H9 (cell line): ENCODE measurements at regions not wholly inside any gene's neighbourhood (a gene's known extent, or its start where the extent isn't known, plus 50 kb on each side); places are given as distances from the start of the nearest gene placed in this dataset.

Experiments used
- DNase-seq: peaks from one replicate; pipeline ENCODE4 v3.0.0-alpha.2; 2017
- H2AFZ ChIP-seq: one replicate; pipeline ENCODE4 v1.6.1; 2013; ENCODE audit warnings: mild to moderate bottlenecking, low read length, control low read depth, moderate library complexity
- H2AK5ac ChIP-seq: 2 replicates; pipeline ENCODE4 v1.6.1; 2013; ENCODE audit warnings: low read length, control low read depth, mixed read lengths; ENCODE audit not compliant: insufficient read length
- H2BK120ac ChIP-seq: one replicate; pipeline ENCODE4 v1.6.1; 2013; ENCODE audit warnings: low read depth, mild to moderate bottlenecking, low read length, control low read depth, inconsistent platforms; ENCODE audit not compliant: poor library complexity, severe bottlenecking
- H2BK12ac ChIP-seq: 2 replicates; pipeline ENCODE4 v1.6.1; 2013; ENCODE audit warnings: low read length, control low read depth, mixed read lengths, low read depth; ENCODE audit not compliant: insufficient read length
- H2BK15ac ChIP-seq: 2 replicates; pipeline ENCODE4 v1.6.1; 2013; ENCODE audit warnings: low read depth, low read length, control low read depth
- H2BK20ac ChIP-seq: one replicate; pipeline ENCODE4 v1.6.1; 2013; ENCODE audit warnings: low read depth, mild to moderate bottlenecking, low read length, control low read depth, inconsistent platforms; ENCODE audit not compliant: poor library complexity, severe bottlenecking
- H2BK5ac ChIP-seq: 2 replicates; pipeline ENCODE4 v1.6.1; 2013; ENCODE audit warnings: low read length, control low read depth, mixed read lengths; ENCODE audit not compliant: insufficient read length
- H3K14ac ChIP-seq: 2 replicates; pipeline ENCODE4 v1.6.1; 2013; ENCODE audit warnings: low read length, control low read depth; ENCODE audit not compliant: insufficient read depth
- H3K18ac ChIP-seq: 2 replicates; pipeline ENCODE4 v1.6.1; 2013; ENCODE audit warnings: low read depth, mild to moderate bottlenecking, mixed read lengths, low read length, control low read depth; ENCODE audit not compliant: insufficient read length
- H3K23ac ChIP-seq: 2 replicates; pipeline ENCODE4 v1.6.1; 2013; ENCODE audit warnings: low read length, control low read depth, mixed read lengths, low read depth; ENCODE audit not compliant: insufficient read length
- H3K23me2 ChIP-seq: 2 replicates; pipeline ENCODE4 v1.6.1; 2013; ENCODE audit warnings: low read depth, mild to moderate bottlenecking, mixed read lengths, low read length, control low read depth; ENCODE audit not compliant: insufficient read length, poor library complexity, severe bottlenecking
- H3K27ac ChIP-seq: 2 replicates; pipeline ENCODE4 v1.5.1; 2013; ENCODE audit warnings: low read length, control low read depth, mixed read lengths, low read depth; ENCODE audit not compliant: insufficient read length
- H3K27me3 ChIP-seq: 2 replicates; pipeline ENCODE4 v1.6.1; 2013; ENCODE audit warnings: low read length, control low read depth, inconsistent platforms; ENCODE audit not compliant: insufficient read depth
- H3K4ac ChIP-seq: 2 replicates; pipeline ENCODE4 v1.6.1; 2013; ENCODE audit warnings: low read depth, mild to moderate bottlenecking, control low read depth, inconsistent platforms, low read length, moderate library complexity
- H3K4me1 ChIP-seq: 2 replicates; pipeline ENCODE4 v1.6.1; 2013; ENCODE audit warnings: low read length, control low read depth, inconsistent platforms; ENCODE audit not compliant: insufficient read depth
- H3K4me2 ChIP-seq: 2 replicates; pipeline ENCODE4 v1.6.1; 2013; ENCODE audit warnings: low read length, control low read depth, mixed read lengths; ENCODE audit not compliant: insufficient read length, insufficient read depth
- H3K56ac ChIP-seq: 2 replicates; pipeline ENCODE4 v1.6.1; 2013; ENCODE audit warnings: low read depth, mild to moderate bottlenecking, mixed read lengths, low read length, control low read depth; ENCODE audit not compliant: insufficient read length
- H3K79me1 ChIP-seq: 2 replicates; pipeline ENCODE4 v1.6.1; 2013; ENCODE audit warnings: low read depth, mild to moderate bottlenecking, moderate library complexity, low read length, control low read depth, inconsistent platforms; ENCODE audit not compliant: insufficient read depth, poor library complexity, severe bottlenecking
- H3K79me2 ChIP-seq: 2 replicates; pipeline ENCODE4 v1.6.1; 2013; ENCODE audit warnings: low read length, control low read depth, inconsistent platforms; ENCODE audit not compliant: insufficient read depth
- H3K9ac ChIP-seq: 2 replicates; pipeline ENCODE4 v1.6.1; 2013; ENCODE audit warnings: low read length, control low read depth, mixed read lengths; ENCODE audit not compliant: insufficient read length; ENCODE audit errors: extremely low read depth
- H3K9me3 ChIP-seq: one replicate; pipeline ENCODE4 v1.6.1; 2013; ENCODE audit warnings: low read depth, low read length, inconsistent platforms; ENCODE audit not compliant: control insufficient read depth
- H3T11ph ChIP-seq: one replicate; pipeline ENCODE4 v1.6.1; 2013; ENCODE audit warnings: mild to moderate bottlenecking, low read length, control low read depth, inconsistent platforms
- H4K20me1 ChIP-seq: one replicate; pipeline ENCODE4 v1.6.1; 2013; ENCODE audit not compliant: control insufficient read depth, insufficient read length, insufficient read depth
- H4K5ac ChIP-seq: 2 replicates; pipeline ENCODE4 v1.6.1; 2013; ENCODE audit warnings: low read depth, mild to moderate bottlenecking, mixed read lengths, low read length, control low read depth; ENCODE audit not compliant: insufficient read length
- H4K8ac ChIP-seq: replicated peaks from 2 replicates; pipeline ENCODE4 v1.6.1; 2013; ENCODE audit warnings: low read length, control low read depth, mixed read lengths, low read depth; ENCODE audit not compliant: insufficient read length
- H4K91ac ChIP-seq: 2 replicates; pipeline ENCODE4 v1.6.1; 2013; ENCODE audit warnings: low read depth, mild to moderate bottlenecking, moderate library complexity, mixed read lengths, low read length, control low read depth; ENCODE audit not compliant: insufficient read length
- H3K27ac Mint-ChIP-seq, 3 experiments: 2 replicates in 2 of 3; 3 replicates in 1 of 3; pipeline ENCODE4 v1.8.0; 2020 to 2021; ENCODE audit warnings: mixed read lengths in 3 of 3, mild to moderate bottlenecking in 1 of 3, moderate library complexity in 1 of 3
- H3K27me3 Mint-ChIP-seq: 2 replicates; pipeline ENCODE4 v1.8.0; 2021; ENCODE audit warnings: low read depth, mild to moderate bottlenecking, moderate library complexity, mixed read lengths
- H3K36me3 Mint-ChIP-seq, 3 experiments: 2 replicates in 2 of 3; 3 replicates in 1 of 3; pipeline ENCODE4 v1.8.0; 2020 to 2021; ENCODE audit warnings: low read depth in 3 of 3, mixed read lengths in 3 of 3; ENCODE audit not compliant: insufficient read depth in 1 of 3
- H3K4me1 Mint-ChIP-seq, 2 experiments: 2 replicates each; pipeline ENCODE4 v1.8.0; 2020; ENCODE audit warnings: mixed read lengths in 2 of 2
- H3K4me3 Mint-ChIP-seq, 2 experiments: 2 replicates in 1 of 2; 3 replicates in 1 of 2; pipeline ENCODE4 v1.8.0; 2020 to 2021; ENCODE audit warnings: mild to moderate bottlenecking in 2 of 2, mixed read lengths in 2 of 2, moderate library complexity in 1 of 2
- H3K9me3 Mint-ChIP-seq, 2 experiments: 2 replicates in 1 of 2; 3 replicates in 1 of 2; pipeline ENCODE4 v1.8.0; 2020; ENCODE audit warnings: mild to moderate bottlenecking in 2 of 2, mixed read lengths in 2 of 2, moderate library complexity in 1 of 2
- CTCF ChIP-seq: fragments of 200-600 bp; sonication (generic); conservative IDR thresholded peaks from 3 replicates; pipeline ENCODE4 v1.8.0; 2021; ENCODE audit warnings: antibody characterized with exemption, mild to moderate bottlenecking
- WGBS: extraction: QIAGEN DNeasy Blood & Tissue Kit; methylation state at CpG from one replicate; pipeline ENCODE4 v1.1.7; 2013; ENCODE audit warnings: missing lambda C conversion rate, low lambda C conversion rate, mixed read lengths; ENCODE audit not compliant: insufficient read length; ENCODE audit errors: extremely low coverage; 5-methylcytosine and 5-hydroxymethylcytosine counted together

- H3K9ac ChIP-seq = no peak overlapping the region
- peaks cover 19 to 22% of the 10 kb centered on the region in 2 experiments for H3K4me1 Mint-ChIP-seq
- WGBS = no CpG with 5 or more reads among the region's 2 CpGs
- H2AFZ ChIP-seq = no peak overlapping the region
- no peak overlapping the region for H3K23ac ChIP-seq
- no peaks in the 10 kb centered on the region for H3K23me2 ChIP-seq
- peaks cover 0 to 5% of the 10 kb centered on the region in 2 experiments; a peak in 1 of 5 replicates for H3K9me3 Mint-ChIP-seq
- H3K79me2 ChIP-seq = no peaks in the 10 kb centered on the region
- no peak overlapping the region for H2BK5ac ChIP-seq
- H3K4me2 ChIP-seq = no peak overlapping the region
- H3K56ac ChIP-seq = no peak overlapping the region
- H2BK20ac ChIP-seq = no peak overlapping the region
- DNase-seq = no peak
- no peak overlapping the region for H3K14ac ChIP-seq
- no peak overlapping the region for H4K91ac ChIP-seq
- H3K27ac ChIP-seq = no peak overlapping the region
- no peak overlapping the region for H3K4me3 Mint-ChIP-seq
- no peaks in the 10 kb centered on the region for H3K9me3 ChIP-seq
- H4K5ac ChIP-seq = no peak overlapping the region
- no peak overlapping the region for H4K8ac ChIP-seq
- no peak overlapping the region for H3K18ac ChIP-seq
- H3K4ac ChIP-seq = no peak overlapping the region
- H3K4me1 ChIP-seq = no peaks in the 10 kb centered on the region
- H3K79me1 ChIP-seq = no peaks in the 10 kb centered on the region
- no peak overlapping the region for H3K27ac Mint-ChIP-seq
- H3K27me3 Mint-ChIP-seq = peaks cover 4% of the 10 kb centered on the region
- H2BK120ac ChIP-seq = no peak overlapping the region
- no peak overlapping the region for H3T11ph ChIP-seq
- no peaks in the 10 kb centered on the region for H3K36me3 Mint-ChIP-seq
- no peak overlapping the region for H2BK15ac ChIP-seq
- no peak overlapping the region for H2AK5ac ChIP-seq
- TF ChIP-seq CTCF = no peak
- no peak overlapping the region for H2BK12ac ChIP-seq
- no peaks in the 10 kb centered on the region for H3K27me3 ChIP-seq
- H4K20me1 ChIP-seq = no peaks in the 10 kb centered on the region
Measured at GRCh38 chr1:62382658-62382955, 54.2 kb upstream of the USP1 start.
